ENCODE measurements at regions not wholly inside any gene's neighbourhood (a gene's known extent, or its start where the extent isn't known, plus 50 kb on each side); places are given as distances from the start of the nearest gene placed in this dataset.
"Not testable (repeated sequence)": the region's sequence is repeated elsewhere in the genome, so short reads cannot be mapped to it uniquely, and the experiment has no call there.

GRCh38 chr19:56974556-56975207 is 134.2 kb upstream of the PEG3 start:
- DNase-seq (ENCODE audit: low spot score): no peak
- in situ Hi-C loops (cut with HindIII; ENCODE audit: low sequenced_read_pairs): no loop called here

GRCh38 chr19:56976300-56976699 is 135.8 kb upstream of the PEG3 start:
- no peak for DNase-seq (ENCODE audit: low spot score)
- in situ Hi-C loops (cut with HindIII; ENCODE audit: low sequenced_read_pairs): no loop called here

- no peak for DNase-seq (ENCODE audit: low spot score)
- in situ Hi-C loops (cut with HindIII; ENCODE audit: low sequenced_read_pairs): no loop called here
These were observed 136.7 kb upstream of the PEG3 start for GRCh38 chr19:56976995-56977906.

DNA sequence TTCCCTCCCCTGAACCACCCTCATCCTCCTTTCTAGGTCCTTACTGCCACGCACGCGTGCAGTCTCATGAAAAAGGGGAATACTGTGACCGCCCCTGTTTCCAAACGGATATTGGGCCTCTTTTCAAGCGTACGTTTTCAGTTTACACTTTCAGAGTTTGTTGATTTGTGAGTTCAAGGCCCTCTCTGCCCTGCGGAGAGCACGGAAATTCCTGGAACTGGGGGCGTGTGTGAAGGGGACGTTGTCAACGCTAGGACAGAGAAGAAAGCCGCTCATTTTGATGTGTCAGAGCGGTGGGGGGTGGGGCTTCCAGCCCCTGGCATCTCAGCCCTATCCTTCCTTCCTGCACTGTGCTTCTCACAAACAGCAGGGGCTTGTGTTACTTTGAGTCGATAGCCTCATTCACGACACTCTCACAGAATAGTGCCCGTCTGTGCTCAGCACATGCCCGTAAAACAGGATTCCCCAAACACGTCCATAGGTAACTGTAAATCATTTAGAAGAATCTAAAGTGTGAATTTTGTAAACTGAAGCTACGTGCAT is 137.6 kb upstream of the PEG3 start:
- no peak for DNase-seq (ENCODE audit: low spot score)
- in situ Hi-C loops (cut with HindIII; ENCODE audit: low sequenced_read_pairs): no loop called here

- in situ Hi-C loops (cut with HindIII; ENCODE audit: low sequenced_read_pairs); DNase-seq (ENCODE audit: low spot score): not testable (repeated sequence)
These were observed 139.5 kb upstream of the USP29 start for GRCh38 chr19:56980326-56980725.

DNA sequence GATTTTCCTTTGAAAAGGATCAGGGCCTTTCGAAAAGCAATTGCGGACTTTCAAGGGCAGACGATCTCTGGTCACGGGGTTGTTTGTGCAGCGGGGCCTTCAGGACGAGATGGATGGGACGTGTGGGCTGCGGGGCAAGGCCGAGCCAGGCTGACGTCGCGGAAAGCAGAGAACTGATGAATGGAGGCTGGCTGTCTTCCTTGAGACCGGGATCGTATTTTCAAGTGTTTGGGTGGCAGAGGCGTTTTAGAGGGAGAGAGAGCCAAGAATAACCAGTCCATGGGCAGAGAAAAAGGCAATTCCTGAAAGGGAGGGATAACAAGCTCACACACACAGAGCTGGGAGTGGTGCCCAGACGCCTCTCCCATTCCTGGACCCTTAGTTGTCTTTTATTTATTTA is 138.9 kb upstream of the USP29 start:
- in situ Hi-C loops (cut with HindIII; ENCODE audit: low sequenced_read_pairs): no loop called here
- DNase-seq (ENCODE audit: low spot score): no peak

DNA sequence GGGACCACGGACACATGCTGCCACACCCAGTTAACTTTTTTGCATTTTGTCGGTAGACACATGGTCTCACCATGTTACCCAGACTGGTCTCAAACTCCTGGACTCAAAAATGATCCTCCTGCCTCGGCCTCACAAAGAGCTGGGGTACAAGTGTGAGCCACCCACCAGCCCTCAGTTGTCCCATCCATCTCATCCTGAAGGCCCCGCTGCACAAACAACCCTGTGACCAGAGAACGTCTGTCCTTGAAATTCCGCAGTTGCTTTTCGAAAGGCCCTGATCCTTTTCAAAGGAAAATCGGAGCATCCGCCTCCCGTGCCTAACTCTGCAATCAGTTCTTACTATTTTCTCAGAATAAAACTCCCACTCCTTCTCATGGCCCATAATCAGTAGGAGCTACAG is 138.3 kb upstream of the USP29 start:
- DNase-seq (ENCODE audit: low spot score); in situ Hi-C loops (cut with HindIII; ENCODE audit: low sequenced_read_pairs): not testable (repeated sequence)

DNA sequence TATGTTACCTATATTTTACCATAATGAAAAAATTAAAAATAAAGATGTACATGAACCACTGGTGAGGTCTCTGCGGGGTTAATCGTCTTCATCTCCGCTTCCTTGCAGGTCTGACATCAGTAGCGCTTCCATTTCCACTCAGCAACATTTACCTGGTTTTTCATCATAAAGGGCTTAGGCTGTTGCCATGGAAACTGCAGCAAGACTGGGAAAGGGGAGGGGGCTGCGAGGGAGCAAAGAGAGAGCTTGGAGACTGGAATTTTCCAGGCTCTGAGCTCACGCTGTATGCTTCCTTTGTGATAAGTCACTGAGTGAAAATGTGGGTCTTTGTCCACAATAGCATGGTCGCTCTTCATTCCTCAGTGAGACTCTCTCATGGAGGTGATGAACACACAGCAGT is 136.6 kb upstream of the USP29 start:
- in situ Hi-C loops (cut with HindIII; ENCODE audit: low sequenced_read_pairs): no loop called here

GRCh38 chr19:56983804-56984203 is 136.0 kb upstream of the USP29 start:
- DNase-seq (ENCODE audit: low spot score): no peak
- in situ Hi-C loops (cut with HindIII; ENCODE audit: low sequenced_read_pairs): no loop called here

More for the DNA sequence above, 136.6 kb upstream of the USP29 start:
- peak; percentile 2 for DNase-seq (ENCODE audit: low spot score)

- DNase-seq (ENCODE audit: low spot score): no peak
- in situ Hi-C loops (cut with HindIII; ENCODE audit: low sequenced_read_pairs): no loop called here
These were observed 133.4 kb upstream of the USP29 start for GRCh38 chr19:56986386-56986785.

- no peak for DNase-seq (ENCODE audit: low spot score)
- in situ Hi-C loops (cut with HindIII; ENCODE audit: low sequenced_read_pairs): no loop called here
These were observed 132.6 kb upstream of the USP29 start for GRCh38 chr19:56987184-56987583.

GRCh38 chr19:56988299-56988698 is 131.5 kb upstream of the USP29 start:
- no peak for DNase-seq (ENCODE audit: low spot score)
- in situ Hi-C loops (cut with HindIII; ENCODE audit: low sequenced_read_pairs): no loop called here

- no peak for DNase-seq (ENCODE audit: low spot score)
- in situ Hi-C loops (cut with HindIII; ENCODE audit: low sequenced_read_pairs): no loop called here
These were observed 127.9 kb upstream of the USP29 start for GRCh38 chr19:56991912-56992311.

DNA sequence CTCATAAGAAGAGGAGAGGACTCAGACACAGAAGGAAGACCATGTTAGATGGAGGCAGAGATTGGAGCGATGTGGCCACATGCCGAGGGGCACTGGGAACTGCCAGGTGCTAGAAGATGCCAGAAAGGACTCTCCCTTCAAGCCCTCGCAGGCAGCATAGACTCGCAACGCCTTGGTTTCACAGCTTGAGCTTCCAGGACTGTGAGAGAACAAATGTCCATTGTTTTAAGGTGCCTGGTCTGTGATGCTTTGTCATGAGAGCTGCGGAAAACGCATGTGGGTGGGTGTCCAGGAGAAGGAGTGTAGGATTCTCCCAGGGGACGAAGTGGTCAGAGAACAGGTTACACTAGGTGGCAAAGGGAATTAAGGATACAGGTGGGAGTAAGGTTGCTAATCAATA is 125.9 kb upstream of the USP29 start:
- no peak for DNase-seq (ENCODE audit: low spot score)
- in situ Hi-C loops (cut with HindIII; ENCODE audit: low sequenced_read_pairs): no loop called here

GRCh38 chr19:56994251-56995017 is 125.4 kb upstream of the USP29 start:
- no peak for DNase-seq (ENCODE audit: low spot score)
- in situ Hi-C loops (cut with HindIII; ENCODE audit: low sequenced_read_pairs): no loop called here

DNA sequence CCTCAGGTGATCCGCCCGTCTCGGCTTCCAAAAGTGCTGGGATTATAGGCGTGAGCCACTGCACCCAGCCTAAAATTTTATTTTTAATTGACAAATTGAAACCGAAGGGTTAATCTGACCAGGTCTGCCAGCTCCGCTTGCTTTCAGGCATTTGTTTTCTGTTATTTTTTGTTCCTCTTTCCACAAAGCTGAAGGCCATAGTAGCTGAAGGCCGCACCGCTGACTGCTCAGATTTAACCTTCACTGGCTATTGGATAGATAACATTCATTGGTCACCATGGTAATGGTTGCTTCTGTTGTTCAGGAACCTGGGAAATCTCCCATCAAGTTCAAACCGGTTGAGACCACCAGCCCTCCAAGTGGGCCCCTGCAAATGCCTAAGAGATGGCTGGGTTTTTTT is 124.5 kb upstream of the USP29 start:
- no peak for DNase-seq (ENCODE audit: low spot score)
- in situ Hi-C loops (cut with HindIII; ENCODE audit: low sequenced_read_pairs): no loop called here

GRCh38 chr19:57002195-57002601 is 117.6 kb upstream of the USP29 start:
- in situ Hi-C loops (cut with HindIII; ENCODE audit: low sequenced_read_pairs): no loop called here
- DNase-seq (ENCODE audit: low spot score): no peak

- in situ Hi-C loops (cut with HindIII; ENCODE audit: low sequenced_read_pairs): no loop called here
- DNase-seq (ENCODE audit: low spot score): no peak
These were observed 117.1 kb upstream of the USP29 start for GRCh38 chr19:57002710-57003109.

DNA sequence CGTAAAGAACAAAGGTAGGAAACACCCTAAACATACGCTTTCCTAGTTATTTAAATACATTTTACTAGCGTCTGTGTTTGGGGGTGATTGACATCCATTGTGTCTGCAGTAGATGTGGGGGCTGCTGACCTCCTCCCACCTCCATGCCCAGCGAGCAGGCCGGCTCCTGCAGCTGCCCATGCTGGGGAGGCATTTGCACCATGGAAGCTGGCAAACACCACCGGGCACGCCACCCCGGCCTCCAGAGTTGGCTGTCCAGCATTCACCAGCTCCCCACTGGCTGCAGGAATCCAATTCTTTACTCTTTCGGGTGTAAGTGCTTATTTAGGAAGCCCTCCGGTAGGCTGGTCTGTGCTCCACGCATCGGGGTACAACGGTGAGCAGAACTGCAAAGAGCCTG is 115.4 kb upstream of the USP29 start:
- DNase-seq (ENCODE audit: low spot score): no peak
- in situ Hi-C loops (cut with HindIII; ENCODE audit: low sequenced_read_pairs): no loop called here

GRCh38 chr19:57008432-57008831 is 111.4 kb upstream of the USP29 start:
- peak; percentile 7 for DNase-seq (ENCODE audit: low spot score)
- in situ Hi-C loops (cut with HindIII; ENCODE audit: low sequenced_read_pairs): no loop called here
